Stimulated activated CD8-positive, alpha-beta memory T cell treated with anti-CD3 and anti-CD28 coated beads, Interleukin-7, amount 100 ng/mL, for 1 hour (primary cell): ENCODE measurements at regions not wholly inside any gene's neighbourhood (a gene's known extent, or its start where the extent isn't known, plus 50 kb on each side); places are given as distances from the start of the nearest gene placed in this dataset.
"Not testable (repeated sequence)": the region's sequence is repeated elsewhere in the genome, so short reads cannot be mapped to it uniquely, and the experiment has no call there.

ENCODE experiments used
- DNase-seq, 2 donors: peaks; one replicate each; pipeline ENCODE4 v3.0.0-alpha.2; 2020; ENCODE audit warnings: low read depth in 2 of 2

GRCh38 chr15:98088307-98088945, 127.9 kb downstream of the ARRDC4 start:
- not testable (repeated sequence) for DNase-seq

DNA sequence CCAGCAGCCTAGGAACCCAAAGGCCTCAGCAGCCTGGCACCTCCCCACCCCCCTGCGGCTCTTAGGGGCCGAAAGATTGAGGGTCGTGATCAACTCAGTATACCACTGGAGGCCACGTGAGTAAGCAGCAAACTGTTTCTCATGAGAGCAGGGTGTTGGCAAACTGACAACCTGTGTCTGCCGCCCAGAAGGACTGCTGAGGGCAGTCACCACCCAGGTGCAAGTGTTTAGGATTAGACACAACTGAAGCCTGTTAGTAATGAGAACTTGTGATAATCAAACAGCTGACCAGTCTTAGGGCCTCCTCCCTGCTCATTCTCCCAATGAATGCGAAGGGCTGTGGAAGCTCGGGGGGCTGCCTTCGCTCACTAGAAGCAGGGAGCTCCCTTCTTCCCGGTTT, 128.8 kb downstream of the ARRDC4 start:
- not testable (repeated sequence) for DNase-seq

- DNase-seq, result not testable (repeated sequence)
These were observed 137.5 kb downstream of the ARRDC4 start for GRCh38 chr15:98097986-98098385.

DNA sequence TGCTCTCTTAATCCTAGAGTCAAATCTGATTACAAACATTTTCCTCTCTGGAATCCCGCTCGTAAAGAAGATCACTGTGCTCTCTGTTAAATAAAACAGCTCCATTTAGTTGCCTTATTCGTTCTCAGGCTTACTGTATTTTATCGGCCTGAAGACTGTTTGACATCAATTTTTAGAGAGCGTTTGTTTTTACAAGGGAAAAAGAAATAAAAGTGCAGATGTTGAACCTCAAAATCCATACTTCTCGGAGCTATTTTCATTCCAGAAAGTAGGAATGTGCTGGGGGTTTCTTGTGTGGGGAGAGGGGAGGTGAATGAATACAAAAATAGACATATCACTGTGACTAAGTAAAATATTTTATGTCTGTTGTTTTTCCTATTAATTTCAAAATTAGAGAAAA, 140.1 kb downstream of the ARRDC4 start:
- not testable (repeated sequence) for DNase-seq

DNA sequence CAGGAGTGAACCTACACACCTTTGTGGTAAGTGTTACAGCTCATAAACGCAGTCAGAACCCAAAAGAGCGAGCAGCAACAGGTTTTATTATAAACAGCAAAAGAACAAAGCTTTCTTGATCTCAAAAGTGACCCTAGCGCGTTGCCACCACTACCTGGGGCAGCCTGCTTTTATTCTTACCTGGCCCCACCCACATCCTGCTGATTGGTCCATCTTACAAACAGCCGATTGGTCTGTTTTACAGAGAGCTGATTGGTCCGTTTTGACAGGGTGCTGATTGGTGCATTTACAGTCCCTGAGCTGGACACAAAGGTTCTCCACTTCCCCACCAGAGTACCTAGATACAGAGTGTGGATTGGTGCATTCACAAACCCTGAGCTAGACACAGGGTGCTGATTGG, 143.1 kb downstream of the ARRDC4 start:
- DNase-seq, result no peak

- not testable (repeated sequence) for DNase-seq
These were observed 144.1 kb downstream of the ARRDC4 start for GRCh38 chr15:98104386-98105151.

- DNase-seq, result not testable (repeated sequence)
These were observed 146.2 kb downstream of the ARRDC4 start for GRCh38 chr15:98106615-98107194.

DNA sequence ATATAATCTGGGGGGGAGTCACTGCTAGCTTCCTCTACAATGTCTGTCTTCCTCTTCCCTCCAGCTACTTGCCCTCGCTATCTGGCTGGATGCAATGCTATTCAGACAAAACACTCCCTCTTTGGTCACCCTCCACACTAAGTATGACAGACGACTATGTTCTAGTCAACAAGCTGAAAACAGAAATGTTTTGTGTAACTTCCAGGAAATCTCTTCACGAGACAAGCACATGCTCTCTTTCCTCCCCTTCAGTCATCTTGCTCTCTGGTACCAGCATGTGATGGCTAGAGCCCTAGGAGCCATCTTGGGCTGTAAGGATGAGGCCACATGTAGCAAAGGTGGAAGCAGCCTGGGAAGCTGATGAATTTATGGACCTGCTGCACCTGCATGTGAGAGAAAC, 151.3 kb downstream of the ARRDC4 start:
- DNase-seq, result no peak

DNA sequence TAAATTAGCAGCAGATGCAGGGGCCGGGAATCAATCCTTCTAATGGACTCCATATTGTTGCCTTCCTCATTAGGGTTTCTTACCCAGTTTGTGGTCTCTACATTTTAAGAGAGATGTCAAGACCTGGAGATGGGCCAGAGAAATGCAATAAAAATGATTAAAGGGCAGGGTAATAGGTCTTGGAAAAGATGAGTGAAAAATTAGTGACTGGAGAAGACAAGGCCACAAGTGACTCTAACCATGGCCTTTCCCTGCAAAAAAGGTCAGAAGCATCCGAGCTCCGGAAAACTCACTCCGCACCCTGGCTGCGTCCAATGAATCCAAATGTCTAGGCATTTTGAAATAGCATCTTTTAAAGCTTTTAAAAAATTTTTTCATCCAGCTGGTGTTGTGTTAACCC, 152.8 kb downstream of the ARRDC4 start:
- no peak for DNase-seq

DNA sequence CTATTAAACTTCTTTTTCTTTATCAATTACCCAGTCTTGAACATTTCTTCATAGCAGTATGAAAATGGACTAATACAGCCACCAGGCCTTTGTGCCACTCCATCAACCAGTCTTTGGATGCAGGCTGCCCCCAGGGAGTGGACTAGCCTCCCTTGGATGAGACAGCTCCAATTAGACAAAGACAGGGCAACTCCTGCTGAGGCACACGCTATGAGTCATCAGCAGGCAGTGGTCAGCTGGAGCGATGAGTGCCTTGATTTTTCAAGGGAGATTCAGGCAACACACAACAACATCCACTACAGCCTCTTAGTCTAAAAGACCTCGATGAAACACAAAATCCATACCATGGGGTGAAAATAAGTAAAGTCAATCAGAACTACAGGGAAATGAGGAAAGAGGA, 160.1 kb downstream of the ARRDC4 start:
- no peak for DNase-seq

- DNase-seq, result no peak
These were observed 161.0 kb downstream of the ARRDC4 start for GRCh38 chr15:98121536-98121935.

GRCh38 chr15:98121957-98122356, 161.5 kb downstream of the ARRDC4 start:
- DNase-seq, result no peak

DNA sequence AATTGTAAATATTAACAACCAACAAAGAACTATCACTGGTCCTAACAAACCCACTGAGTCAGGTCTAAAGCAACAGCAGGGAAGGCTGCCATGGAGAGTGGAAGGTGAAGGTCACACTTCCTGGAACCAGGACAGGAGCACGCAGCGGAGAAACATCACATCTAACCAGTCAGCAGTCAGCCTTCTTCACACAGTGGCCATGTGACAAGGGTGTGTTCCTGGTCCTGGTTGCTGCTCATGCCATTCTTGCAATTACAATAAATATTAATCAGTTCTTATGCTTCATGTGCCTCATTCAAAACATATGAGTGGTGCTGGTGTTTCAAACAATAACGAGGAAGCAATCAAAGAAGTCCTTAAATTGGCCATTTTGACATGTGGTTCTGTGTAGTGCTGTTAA, 162.8 kb downstream of the ARRDC4 start:
- DNase-seq, result no peak

DNA sequence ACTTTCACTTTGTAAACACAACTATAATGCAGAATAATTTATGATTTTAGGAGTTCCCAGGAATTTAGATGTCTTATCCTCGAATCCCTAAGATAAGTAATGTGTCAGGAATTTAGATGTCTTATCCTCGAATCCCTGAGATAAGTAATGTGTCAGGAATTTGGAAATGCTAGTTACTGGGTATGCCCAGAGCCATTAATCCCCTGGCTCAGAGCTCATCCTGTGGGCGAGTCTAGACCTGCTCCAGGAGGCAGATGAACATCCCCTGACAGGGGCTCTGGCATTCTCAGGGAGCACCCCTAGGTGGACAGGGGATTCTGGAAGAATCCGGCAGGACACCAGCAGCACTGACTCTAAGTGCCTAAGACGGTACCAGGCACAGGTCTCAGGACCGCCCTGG, 163.3 kb downstream of the ARRDC4 start:
- no peak for DNase-seq

DNA sequence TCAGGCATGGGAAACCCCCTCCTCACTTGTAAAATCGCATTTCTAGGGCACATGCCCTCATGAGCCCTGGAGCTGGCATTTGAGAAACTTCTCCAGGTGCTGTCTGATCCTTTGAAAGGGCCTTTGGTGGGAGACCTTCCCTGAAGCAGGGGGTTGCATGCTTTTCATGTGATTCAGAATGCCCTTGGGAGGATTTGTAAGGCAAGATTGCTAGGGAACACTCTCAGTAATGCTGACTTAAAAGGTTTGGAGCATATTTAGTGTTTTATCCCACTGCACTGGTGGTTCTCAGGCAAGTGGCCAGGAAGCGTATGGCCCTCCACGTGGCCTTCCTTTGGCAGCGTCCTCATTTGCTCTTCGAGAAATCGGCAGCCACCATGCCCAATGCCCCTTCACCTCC, 164.1 kb downstream of the ARRDC4 start:
- DNase-seq, result no peak

GRCh38 chr15:98126326-98127085, 166.0 kb downstream of the ARRDC4 start:
- no peak for DNase-seq

DNA sequence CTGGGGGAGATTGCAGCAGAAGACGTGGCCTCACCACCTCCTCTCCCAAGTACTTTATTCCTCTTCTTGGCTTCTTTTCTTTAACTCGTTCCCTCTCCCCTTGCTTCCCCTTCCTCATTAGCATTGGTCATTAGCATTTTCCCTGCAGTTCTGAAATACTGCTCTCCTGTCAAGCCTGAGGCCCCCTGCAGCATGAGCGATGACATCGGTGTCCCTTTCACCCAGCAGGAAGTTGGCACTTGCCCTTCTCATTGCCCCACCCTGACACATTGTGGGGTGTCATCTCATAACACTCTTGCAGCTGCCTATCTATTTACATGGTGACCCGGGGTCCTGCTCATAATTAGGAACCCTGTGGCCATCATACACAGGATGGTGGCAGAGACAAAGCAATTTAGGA, 167.1 kb downstream of the ARRDC4 start:
- no peak for DNase-seq

- DNase-seq, result no peak
These were observed 171.4 kb downstream of the ARRDC4 start for GRCh38 chr15:98131924-98132323.

GRCh38 chr15:98134905-98135304, 174.4 kb downstream of the ARRDC4 start:
- no peak for DNase-seq

DNA sequence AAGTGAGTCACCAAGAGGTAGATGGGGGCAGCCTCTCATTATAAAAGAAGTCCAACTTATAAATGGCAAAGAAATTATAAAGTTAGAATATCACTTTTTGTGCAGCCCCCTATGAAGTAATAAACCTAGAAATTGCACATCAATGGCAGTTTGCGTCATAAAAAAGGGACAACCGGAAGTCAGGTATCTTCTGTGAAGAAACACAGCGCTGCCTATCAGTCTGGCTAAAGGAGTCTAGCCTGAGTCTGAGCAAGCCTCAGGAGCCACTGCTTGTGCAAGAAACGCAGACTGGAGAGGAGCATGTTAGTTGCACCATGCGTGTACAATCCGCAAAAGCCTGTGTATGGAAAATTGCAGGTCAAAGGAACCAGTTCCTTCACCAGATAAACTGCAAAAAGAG, 178.4 kb downstream of the ARRDC4 start:
- DNase-seq, result no peak

DNA sequence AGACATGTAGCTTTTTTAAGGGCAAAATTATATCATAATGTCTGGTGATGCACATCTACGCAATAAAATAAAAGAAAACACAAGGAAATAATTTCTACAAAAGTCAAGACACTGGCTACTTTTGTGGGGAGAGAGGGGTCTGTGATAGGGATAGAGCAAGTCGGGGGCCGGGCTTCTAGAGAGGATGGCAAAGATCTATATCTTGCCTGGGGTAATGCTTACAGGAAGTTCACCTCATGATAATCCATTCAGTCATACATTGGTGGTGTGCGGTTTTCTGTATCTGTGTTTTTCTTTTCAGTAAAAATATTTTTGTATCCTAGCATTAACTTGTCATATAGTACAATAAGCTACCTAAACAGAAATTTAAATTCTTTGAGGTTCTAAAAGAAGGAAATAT, 178.8 kb downstream of the ARRDC4 start:
- no peak for DNase-seq

DNA sequence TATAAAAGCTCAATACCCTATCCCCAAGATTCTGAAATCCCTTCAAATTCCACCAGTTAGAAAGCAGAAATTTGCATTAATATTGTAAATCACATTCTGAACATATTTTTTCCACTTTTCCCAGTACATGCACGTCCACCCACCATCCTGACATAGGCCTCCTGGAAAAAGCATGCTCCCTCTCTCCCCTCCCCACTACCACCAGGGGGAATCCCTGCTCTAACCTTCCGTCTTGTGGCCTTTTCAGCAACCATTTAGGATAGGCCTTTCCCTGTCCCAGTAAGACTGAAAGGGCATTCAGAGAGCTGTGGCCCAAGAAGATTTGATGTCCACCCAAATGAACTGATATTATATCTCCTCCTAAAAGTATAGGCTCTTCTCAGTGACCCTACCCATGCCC, 182.1 kb downstream of the ARRDC4 start:
- DNase-seq, result no peak
